Esophagus muscularis mucosa (tissue), 4 donors: ENCODE measurements at regions not wholly inside any gene's neighbourhood (a gene's known extent, or its start where the extent isn't known, plus 50 kb on each side); places are given as distances from the start of the nearest gene placed in this dataset.

Experiments used
- CTCF ChIP-seq, 3 experiments: fragments of 200-600 bp in 2 of 3; fragments of 450-650 bp in 1 of 3; sonication (generic) in 2 of 3; IDR thresholded peaks; one replicate each; pipeline ENCODE4 v1.5.1; 2017 to 2019; ENCODE audit warnings: antibody characterized with exemption in 3 of 3, mild to moderate bottlenecking in 2 of 3, moderate library complexity in 1 of 3
- EP300 ChIP-seq: sonication (generic); formaldehyde crosslinking; IDR thresholded peaks from one replicate; pipeline ENCODE4 v1.6.1; 2017; ENCODE audit warnings: antibody characterized with exemption
- POLR2A ChIP-seq: fragments of 450-650 bp; IDR thresholded peaks from one replicate; pipeline ENCODE4 v1.6.1; 2017; ENCODE audit warnings: antibody characterized with exemption, moderate library complexity, mild to moderate bottlenecking, low read depth
- POLR2AphosphoS5 ChIP-seq, 2 donors: sonication (generic); formaldehyde crosslinking; IDR thresholded peaks; one replicate each; pipeline ENCODE4 v1.6.1; 2017; ENCODE audit warnings: antibody characterized with exemption in 2 of 2

GRCh38 chr15:99514306-99514705 lies 51.5 kb upstream of the MEF2A start:
- TF ChIP-seq CTCF (IDR thresholded peaks at IDR 0.05) (no peak), EP300 (no peak), POLR2A (no peak), POLR2AphosphoS5 (IDR thresholded peaks at IDR 0.05) (no peak)
